ENCODE measurements at regions not wholly inside any gene's neighbourhood (a gene's known extent, or its start where the extent isn't known, plus 50 kb on each side); places are given as distances from the start of the nearest gene placed in this dataset.
A peak's percentile ranks its signal among the peaks of the same experiment; 100 is the strongest.

DNA sequence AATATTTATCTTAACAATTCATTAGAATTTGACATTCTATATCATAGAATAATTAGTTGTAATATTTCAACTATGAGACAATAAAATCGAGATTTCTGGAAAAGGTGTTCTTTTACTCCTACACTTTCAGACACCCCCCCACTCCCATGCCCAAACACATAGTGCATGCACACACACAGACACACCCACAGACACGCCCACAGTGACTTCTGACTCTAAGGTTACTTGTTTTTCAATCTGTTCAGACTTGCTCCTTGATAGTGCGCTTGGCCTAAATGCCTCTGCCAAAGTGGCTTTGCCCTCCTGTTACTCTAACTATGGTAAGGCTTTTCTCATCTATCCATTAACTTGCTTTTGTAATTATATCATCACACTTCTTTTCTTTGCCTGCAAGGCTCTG, 144.0 kb upstream of the PPP1R3A start:
- intact Hi-C loops (cut with DNase I, micrococcal nuclease), result no loop called here
- ATAC-seq (no peak), DNase-seq (no peak)
- POLR2A ChIA-PET, result no interaction called here
- CTCF ChIA-PET, result no interaction called here
- H3K36me3 Mint-ChIP-seq (ENCODE audit: low read depth), result no peaks in the 10 kb centered on the region
- peaks cover 4% of the 10 kb centered on the region for H3K27me3 Mint-ChIP-seq
- no peaks in the 10 kb centered on the region for H3K9me3 Mint-ChIP-seq (ENCODE audit: low read depth)
- no peak overlapping the region for H3K27ac Mint-ChIP-seq
- no peak overlapping the region for H3K4me3 Mint-ChIP-seq
- H3K4me1 Mint-ChIP-seq, result no peaks in the 10 kb centered on the region

DNA sequence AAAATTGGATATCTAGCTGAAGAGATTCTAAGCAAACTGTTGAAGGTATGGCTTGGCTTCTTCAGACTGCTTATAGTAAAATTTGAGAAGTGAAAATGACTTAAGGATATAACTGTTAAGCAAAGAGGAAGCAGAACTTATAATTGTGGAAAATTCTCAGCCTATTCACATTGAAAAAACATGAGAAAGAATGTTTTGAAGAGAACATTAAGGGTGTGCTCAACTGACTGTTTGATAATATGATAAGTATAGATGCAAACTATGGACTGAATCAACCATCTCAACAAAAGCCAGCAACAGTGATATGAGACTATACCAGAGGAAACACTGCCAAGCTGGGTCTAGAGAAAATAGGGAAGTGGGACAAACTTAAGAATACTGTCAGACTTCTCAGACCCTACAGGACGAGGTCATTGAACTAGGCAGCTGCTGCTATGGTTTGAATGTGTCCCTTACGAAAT, 133.1 kb upstream of the PPP1R3A start:
- ATAC-seq (no peak), DNase-seq (no peak)
- no peak overlapping the region for H3K27ac Mint-ChIP-seq
- H3K9me3 Mint-ChIP-seq (ENCODE audit: low read depth), result no peaks in the 10 kb centered on the region
- ChIA-PET POLR2A (no interaction called here), CTCF (no interaction called here)
- H3K4me1 Mint-ChIP-seq, result peaks cover 18% of the 10 kb centered on the region
- peaks cover 2% of the 10 kb centered on the region for H3K27me3 Mint-ChIP-seq
- no peak overlapping the region for H3K4me3 Mint-ChIP-seq
- no peaks in the 10 kb centered on the region for H3K36me3 Mint-ChIP-seq (ENCODE audit: low read depth)
- intact Hi-C loops (cut with DNase I, micrococcal nuclease), result loop anchor here in 1 of 2 experiments (5.0 kb wide), 1 partner anchor 50 kb away; no protein-coding TSS in a partner anchor

DNA sequence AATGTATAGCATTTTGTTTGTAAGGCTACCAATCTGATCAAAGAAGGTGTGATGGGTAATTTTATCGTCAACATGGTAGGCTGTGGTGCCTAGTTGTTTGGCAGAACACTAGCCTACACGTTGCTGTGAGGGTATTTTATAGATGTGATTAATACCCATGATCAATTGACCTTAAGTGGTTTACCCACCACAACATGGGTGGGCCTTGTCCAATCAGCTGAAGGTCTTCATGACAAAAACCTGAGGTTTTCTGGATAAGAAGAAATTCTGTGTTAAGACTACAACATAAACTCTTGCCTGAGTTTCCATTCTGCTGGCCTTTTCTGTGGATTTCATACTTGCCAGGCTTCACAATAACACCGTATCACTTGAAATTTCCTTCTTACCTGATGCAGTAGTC, 131.8 kb upstream of the PPP1R3A start:
- intact Hi-C loops (cut with DNase I, micrococcal nuclease), result loop anchor here in 1 of 2 experiments (5.0 kb wide), 1 partner anchor 48 kb away; no protein-coding TSS in a partner anchor

DNA sequence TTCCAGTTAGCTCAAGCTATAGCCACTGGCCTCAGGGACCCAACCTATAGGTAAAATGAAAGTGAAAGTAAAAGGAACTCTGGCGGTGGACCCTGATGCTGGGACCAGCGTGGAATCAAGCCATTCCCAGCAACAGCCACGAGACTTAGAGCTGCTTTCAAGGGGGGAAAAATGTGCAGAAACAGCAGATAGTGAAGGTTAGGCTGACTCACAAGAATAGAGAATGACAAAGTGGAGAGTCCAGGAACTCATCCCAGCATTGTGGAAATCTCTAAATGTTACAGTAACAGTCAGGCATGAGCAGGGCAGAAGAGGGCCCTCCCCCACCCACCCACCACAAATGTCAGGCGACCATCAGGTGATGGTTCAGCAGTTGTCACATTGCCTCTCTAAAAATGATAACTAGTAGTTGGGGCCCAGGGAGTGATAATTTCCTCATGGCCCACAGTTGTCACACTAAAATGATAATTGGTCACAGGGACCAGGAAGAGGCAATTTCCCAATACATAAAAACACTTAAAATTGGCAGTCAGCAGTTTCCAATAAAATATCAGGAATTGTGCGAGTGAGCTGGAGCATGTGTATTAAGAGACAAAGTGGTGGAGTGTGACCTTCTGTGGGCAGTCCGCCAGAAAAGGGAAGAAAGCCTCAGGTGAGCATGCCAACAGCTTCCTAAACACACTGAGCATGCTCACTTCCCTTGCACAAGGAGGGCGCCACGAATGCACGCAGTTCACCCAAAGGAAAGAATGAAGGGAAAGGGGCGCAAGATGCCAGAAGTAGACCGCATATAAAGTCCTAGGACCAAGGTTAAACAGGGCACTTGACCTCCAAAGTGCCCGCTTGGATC, 129.8 kb upstream of the PPP1R3A start:
- DNase-seq, result no peak
- Mint-ChIP-seq H3K4me1 (peaks cover 18% of the 10 kb centered on the region), H3K9me3 (ENCODE audit: low read depth) (no peaks in the 10 kb centered on the region), H3K27ac (no peak overlapping the region), H3K4me3 (peak overlapping the region; percentile 45), H3K36me3 (ENCODE audit: low read depth) (no peaks in the 10 kb centered on the region), H3K27me3 (no peaks in the 10 kb centered on the region)
- peak; percentile 43 for ATAC-seq
- POLR2A ChIA-PET, result no interaction called here
- intact Hi-C loops (cut with DNase I, micrococcal nuclease), result no loop called here
- CTCF ChIA-PET, result no interaction called here

More for the DNA sequence above, 131.8 kb upstream of the PPP1R3A start:
- CTCF ChIA-PET, result no interaction called here
- H3K9me3 Mint-ChIP-seq (ENCODE audit: low read depth), result no peaks in the 10 kb centered on the region
- POLR2A ChIA-PET, result no interaction called here
- H3K36me3 Mint-ChIP-seq (ENCODE audit: low read depth), result no peaks in the 10 kb centered on the region
- ATAC-seq (no peak), DNase-seq (no peak)
- H3K4me3 Mint-ChIP-seq, result no peak overlapping the region
- H3K27ac Mint-ChIP-seq, result no peak overlapping the region
- peaks cover 18% of the 10 kb centered on the region for H3K4me1 Mint-ChIP-seq
- no peaks in the 10 kb centered on the region for H3K27me3 Mint-ChIP-seq

DNA sequence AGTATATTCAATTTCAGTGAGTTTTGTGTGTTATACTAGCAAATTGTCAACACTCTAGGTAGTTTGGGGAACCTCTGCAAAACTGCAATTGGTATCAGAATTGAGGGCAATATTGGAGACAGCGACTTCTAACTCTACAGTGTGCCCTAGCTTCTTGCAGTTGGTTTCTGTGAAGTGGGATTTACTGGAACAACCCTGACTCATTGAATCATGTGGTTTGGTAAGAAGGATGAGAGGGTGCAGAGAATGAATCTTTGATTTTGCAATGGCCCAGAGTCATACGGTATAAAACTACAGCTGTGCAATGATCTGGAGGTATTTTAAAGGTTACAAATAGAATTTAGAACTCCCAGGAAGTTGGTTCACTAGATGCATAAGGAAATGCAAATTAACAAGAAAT, 129.1 kb upstream of the PPP1R3A start:
- ChIA-PET CTCF (no interaction called here), POLR2A (no interaction called here)
- peak; percentile 72 for ATAC-seq
- no peaks in the 10 kb centered on the region for H3K36me3 Mint-ChIP-seq (ENCODE audit: low read depth)
- intact Hi-C loops (cut with DNase I, micrococcal nuclease), result no loop called here
- peak overlapping the region; percentile 44 for H3K27ac Mint-ChIP-seq
- no peaks in the 10 kb centered on the region for H3K27me3 Mint-ChIP-seq
- no peak for DNase-seq
- H3K9me3 Mint-ChIP-seq (ENCODE audit: low read depth), result no peaks in the 10 kb centered on the region
- H3K4me1 Mint-ChIP-seq, result peaks cover 18% of the 10 kb centered on the region
- H3K4me3 Mint-ChIP-seq, result peak overlapping the region; percentile 45

DNA sequence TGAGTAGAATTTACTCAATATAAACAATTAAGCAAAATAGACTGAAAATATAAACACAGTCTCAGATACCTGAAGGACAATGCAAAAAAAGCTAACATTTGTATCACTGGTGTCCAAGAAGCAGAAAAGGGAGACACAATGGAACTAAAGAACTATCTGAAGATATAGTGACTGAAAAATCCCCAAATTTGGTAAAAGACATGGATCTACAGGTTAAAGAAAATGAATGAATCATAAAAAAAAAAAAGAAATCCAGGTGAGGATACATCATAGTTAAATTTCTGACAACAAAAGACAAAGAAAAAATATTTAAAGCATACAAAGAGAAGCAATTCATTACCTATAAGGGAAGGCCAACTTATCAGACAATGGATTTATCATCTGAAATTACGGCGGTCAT, 114.7 kb upstream of the PPP1R3A start:
- DNase-seq, result no peak
- H3K4me3 Mint-ChIP-seq, result no peak overlapping the region
- intact Hi-C loops (cut with DNase I, micrococcal nuclease), result no loop called here
- H3K27me3 Mint-ChIP-seq, result no peaks in the 10 kb centered on the region
- no peak overlapping the region for H3K27ac Mint-ChIP-seq
- no peaks in the 10 kb centered on the region for H3K36me3 Mint-ChIP-seq (ENCODE audit: low read depth)
- no peak for ATAC-seq
- ChIA-PET POLR2A (no interaction called here), CTCF (no interaction called here)
- H3K4me1 Mint-ChIP-seq, result no peaks in the 10 kb centered on the region
- no peaks in the 10 kb centered on the region for H3K9me3 Mint-ChIP-seq (ENCODE audit: low read depth)

DNA sequence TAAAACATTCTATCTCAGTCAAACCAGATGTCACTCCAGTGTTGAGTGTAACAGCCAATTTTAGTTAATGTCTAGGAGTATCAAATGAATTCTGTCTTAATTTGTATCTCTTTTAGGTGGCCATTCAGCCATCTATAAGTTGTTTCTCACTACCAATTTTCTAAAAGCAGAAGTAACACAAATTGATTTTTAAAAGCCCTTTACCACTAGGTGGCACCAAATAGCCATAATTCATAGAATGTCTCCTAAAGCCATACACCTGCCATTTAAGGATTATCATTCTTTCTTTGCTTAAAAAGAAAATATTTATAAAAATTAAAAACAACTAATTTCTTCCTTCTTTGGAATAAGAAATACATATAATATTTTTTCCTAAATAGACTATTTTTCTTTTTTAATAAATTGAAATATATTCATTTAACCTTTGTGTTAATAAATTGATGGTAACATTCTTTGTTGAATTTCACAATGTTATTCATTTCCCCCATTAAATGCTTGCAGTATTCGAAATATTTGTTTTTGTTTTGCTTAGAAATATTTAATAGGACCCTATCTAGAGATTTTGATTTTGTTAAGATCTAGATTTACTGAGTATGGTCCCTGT, 107.8 kb upstream of the PPP1R3A start:
- no peak for ATAC-seq
- no peaks in the 10 kb centered on the region for H3K36me3 Mint-ChIP-seq (ENCODE audit: low read depth)
- H3K27me3 Mint-ChIP-seq, result no peaks in the 10 kb centered on the region
- H3K27ac Mint-ChIP-seq, result no peak overlapping the region
- ChIA-PET CTCF (interaction anchor here (0.5 to 2.2 kb wide), 8 partner anchors 9 to 1985 kb away, joined by 3 to 7 read pairs (median 3); no protein-coding TSS in a partner anchor), POLR2A (no interaction called here)
- no peaks in the 10 kb centered on the region for H3K4me1 Mint-ChIP-seq
- H3K4me3 Mint-ChIP-seq, result no peak overlapping the region
- intact Hi-C loops (cut with DNase I, micrococcal nuclease), result loop anchor here in 1 of 2 experiments (2.0 kb wide), 1 partner anchor 1884 kb away; no protein-coding TSS in a partner anchor
- no peak for DNase-seq
- H3K9me3 Mint-ChIP-seq (ENCODE audit: low read depth), result no peaks in the 10 kb centered on the region

DNA sequence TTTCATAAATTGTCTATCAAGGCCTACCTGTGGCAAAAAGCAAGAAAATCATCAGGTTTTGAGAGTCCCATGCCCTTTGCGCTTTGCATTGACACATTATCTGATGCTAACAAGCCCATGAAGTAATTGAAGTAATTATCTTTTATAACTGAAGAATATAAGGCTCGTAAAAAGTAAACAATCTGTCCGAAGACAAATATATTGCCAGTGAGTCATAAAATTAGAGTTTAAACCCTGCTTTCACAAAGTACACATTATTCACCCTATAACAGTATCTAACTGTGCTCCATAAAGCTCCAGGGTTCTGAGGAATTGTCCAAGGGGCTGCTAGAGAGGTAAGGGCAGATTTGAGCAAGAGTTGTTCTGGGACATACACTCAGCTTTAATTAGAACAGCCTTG, 102.3 kb upstream of the PPP1R3A start:
- H3K27me3 Mint-ChIP-seq, result peaks cover 2% of the 10 kb centered on the region
- H3K27ac Mint-ChIP-seq, result no peak overlapping the region
- ATAC-seq, result no peak
- no peaks in the 10 kb centered on the region for H3K36me3 Mint-ChIP-seq (ENCODE audit: low read depth)
- no peak for DNase-seq
- ChIA-PET CTCF (no interaction called here), POLR2A (no interaction called here)
- intact Hi-C loops (cut with DNase I, micrococcal nuclease), result loop anchor here in 1 of 2 experiments (5.0 kb wide), 1 partner anchor 1831 kb away; no protein-coding TSS in a partner anchor
- H3K4me1 Mint-ChIP-seq, result no peaks in the 10 kb centered on the region
- no peak overlapping the region for H3K4me3 Mint-ChIP-seq
- no peaks in the 10 kb centered on the region for H3K9me3 Mint-ChIP-seq (ENCODE audit: low read depth)

DNA sequence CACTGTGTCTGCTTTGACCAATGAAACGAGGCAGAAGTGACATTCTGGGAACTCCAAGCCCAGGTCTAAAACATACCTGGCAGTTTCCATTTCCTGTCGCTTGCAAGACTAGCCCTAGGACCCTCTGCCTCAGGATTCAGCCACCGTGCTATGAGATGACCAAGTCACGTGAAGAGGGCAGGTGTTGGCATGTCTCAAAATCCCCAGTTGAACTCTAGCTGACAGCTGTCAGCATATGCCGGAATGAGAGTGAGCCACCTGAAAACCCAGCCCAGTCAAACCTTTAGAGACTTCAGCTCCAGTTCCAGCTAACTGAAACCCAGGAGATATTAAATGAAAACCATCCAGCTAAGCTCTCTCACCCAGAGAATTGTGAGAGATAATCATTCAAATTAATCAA, 89.9 kb upstream of the PPP1R3A start:
- Mint-ChIP-seq H3K36me3 (ENCODE audit: low read depth) (no peaks in the 10 kb centered on the region), H3K4me3 (no peak overlapping the region), H3K9me3 (ENCODE audit: low read depth) (no peaks in the 10 kb centered on the region), H3K27me3 (peaks cover 7% of the 10 kb centered on the region), H3K27ac (no peak overlapping the region), H3K4me1 (no peaks in the 10 kb centered on the region)
- no peak for ATAC-seq
- CTCF ChIA-PET, result no interaction called here
- POLR2A ChIA-PET, result interaction anchor here (0.6 kb wide), 1 partner anchor 356 kb away, joined by 3 read pairs; no protein-coding TSS in a partner anchor
- no peak for DNase-seq
- intact Hi-C loops (cut with DNase I, micrococcal nuclease), result no loop called here

DNA sequence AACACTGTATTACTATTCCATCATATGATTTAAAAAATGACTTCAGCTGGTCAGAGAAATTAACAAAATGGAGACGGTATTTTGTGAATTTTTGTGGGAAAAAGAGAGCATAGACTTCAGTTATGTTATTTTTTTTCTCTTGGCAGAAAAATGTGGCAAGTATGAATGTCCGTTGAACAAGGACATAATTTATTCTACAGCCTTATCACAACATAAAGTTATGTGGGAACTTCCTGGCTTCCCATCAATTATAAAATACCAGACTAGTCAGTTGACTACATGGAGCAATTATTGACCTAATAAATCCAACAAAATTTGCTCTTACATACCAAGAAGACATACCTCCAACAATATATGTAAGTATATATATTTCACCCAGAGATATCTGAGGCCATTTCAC, 88.6 kb upstream of the PPP1R3A start:
- ChIA-PET CTCF (no interaction called here), POLR2A (no interaction called here)
- Mint-ChIP-seq H3K36me3 (ENCODE audit: low read depth) (no peaks in the 10 kb centered on the region), H3K4me3 (no peak overlapping the region), H3K27ac (no peak overlapping the region), H3K27me3 (peaks cover 4% of the 10 kb centered on the region), H3K4me1 (no peaks in the 10 kb centered on the region), H3K9me3 (ENCODE audit: low read depth) (peaks cover 2% of the 10 kb centered on the region)
- ATAC-seq (no peak), DNase-seq (no peak)
- intact Hi-C loops (cut with DNase I, micrococcal nuclease), result no loop called here

DNA sequence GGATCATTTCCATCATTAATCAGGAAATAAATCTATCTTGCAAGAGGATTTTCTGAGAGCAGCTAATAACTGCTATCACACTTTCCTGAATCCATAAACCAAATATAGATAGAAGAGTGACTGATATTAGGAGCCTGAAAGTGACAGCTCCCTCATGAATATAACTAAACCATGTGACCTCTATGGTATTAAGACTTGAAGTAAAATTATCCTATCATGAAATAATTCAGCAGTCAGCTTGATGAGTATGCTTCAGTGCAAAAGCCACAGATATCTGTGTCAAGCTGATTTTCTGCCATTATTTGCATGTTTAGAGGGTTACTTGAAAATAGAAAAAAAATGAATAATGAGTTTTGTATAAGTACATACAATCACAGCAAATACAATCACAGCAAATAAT, 80.1 kb upstream of the PPP1R3A start:
- Mint-ChIP-seq H3K27ac (no peak overlapping the region), H3K36me3 (ENCODE audit: low read depth) (no peaks in the 10 kb centered on the region), H3K9me3 (ENCODE audit: low read depth) (peaks cover 15% of the 10 kb centered on the region), H3K4me1 (no peaks in the 10 kb centered on the region), H3K27me3 (no peaks in the 10 kb centered on the region), H3K4me3 (no peak overlapping the region)
- CTCF ChIA-PET, result no interaction called here
- intact Hi-C loops (cut with DNase I, micrococcal nuclease), result no loop called here
- POLR2A ChIA-PET, result no interaction called here
- DNase-seq (no peak), ATAC-seq (no peak)

DNA sequence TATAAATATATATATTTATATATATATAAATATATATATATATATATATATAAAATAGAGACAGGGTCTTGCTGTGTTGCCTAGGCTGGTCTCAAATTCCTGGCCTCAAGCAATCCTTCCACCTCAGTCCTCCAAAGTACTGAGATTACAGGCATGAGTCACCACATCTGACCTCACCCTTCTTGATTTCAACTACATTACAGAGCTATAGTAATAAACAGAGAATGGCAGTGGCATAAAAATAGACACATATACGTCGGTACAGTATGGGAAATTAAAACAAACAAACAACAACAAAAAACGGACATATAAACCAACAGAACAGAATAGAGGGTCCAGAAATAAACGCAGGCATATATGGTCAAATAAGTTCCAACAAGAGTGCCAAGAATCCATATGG, 77.6 kb upstream of the PPP1R3A start:
- ATAC-seq (no peak), DNase-seq (no peak)
- ChIA-PET POLR2A (no interaction called here), CTCF (no interaction called here)
- H3K4me1 Mint-ChIP-seq, result no peaks in the 10 kb centered on the region
- no peaks in the 10 kb centered on the region for H3K27me3 Mint-ChIP-seq
- intact Hi-C loops (cut with DNase I, micrococcal nuclease), result no loop called here
- H3K9me3 Mint-ChIP-seq (ENCODE audit: low read depth), result peaks cover 3% of the 10 kb centered on the region
- H3K4me3 Mint-ChIP-seq, result no peak overlapping the region
- no peak overlapping the region for H3K27ac Mint-ChIP-seq
- no peaks in the 10 kb centered on the region for H3K36me3 Mint-ChIP-seq (ENCODE audit: low read depth)
